ENCODE measurements at regions not wholly inside any gene's neighbourhood (a gene's known extent, or its start where the extent isn't known, plus 50 kb on each side); places are given as distances from the start of the nearest gene placed in this dataset.
A peak's percentile ranks its signal among the peaks of the same experiment; 100 is the strongest.

GRCh38 chr2:67515538-67515937 is 118.4 kb downstream of the ETAA1 start:
- H3K4me2 ChIP-seq (ENCODE audit: control insufficient read depth, extremely low read depth, insufficient read depth, low read depth, low read length), result peak overlapping the region; percentile 37
- no peak overlapping the region for H3K27ac ChIP-seq (ENCODE audit: control insufficient read depth, insufficient read depth, low read length)
- no peaks in the 10 kb centered on the region for H3K9me1 ChIP-seq (ENCODE audit: control insufficient read depth, extremely low read depth, insufficient read depth, low read length)
- H3K9me3 ChIP-seq (ENCODE audit: control insufficient read depth, low read depth, low read length), result no peaks in the 10 kb centered on the region
- DNase-seq (ENCODE audit: low read depth, low spot score), result no peak
- no peak for FAIRE-seq
- no peak overlapping the region for H3K9ac ChIP-seq (ENCODE audit: control insufficient read depth, extremely low read depth, insufficient read depth, low read length)
- dilution Hi-C loops (cut with MboI; ENCODE audit: extremely low pct_ligation_motif_present, low sequenced_read_pairs), result no loop called here
- H3K27me3 ChIP-seq (ENCODE audit: control insufficient read depth, extremely low read depth, insufficient read depth, low read length), result no peaks in the 10 kb centered on the region
- H3K4me3 ChIP-seq (ENCODE audit: control insufficient read depth in 2 of 3, extremely low read depth in 1 of 3, insufficient read depth in 2 of 3, low read depth in 1 of 3, low read length in 3 of 3), result no peak overlapping the region
- no peaks in the 10 kb centered on the region for H4K20me1 ChIP-seq (ENCODE audit: control insufficient read depth, extremely low read depth, insufficient read depth, low read length)
- no peak overlapping the region for H2AFZ ChIP-seq (ENCODE audit: control insufficient read depth, low read length)
- H3K4me1 ChIP-seq (ENCODE audit: control insufficient read depth, extremely low read depth, insufficient read depth, low read length), result peaks cover 13% of the 10 kb centered on the region
- no peaks in the 10 kb centered on the region for H3K79me2 ChIP-seq (ENCODE audit: control insufficient read depth, insufficient read depth, low read length)
- no peak for TF ChIP-seq CTCF (optimal IDR thresholded peaks at IDR 0.05 in 1 of 3, IDR thresholded peaks at IDR 0.05 in 1 of 3, conservative IDR thresholded peaks at IDR 0.05 in 1 of 3; ENCODE audit: extremely low read depth in 1 of 3, insufficient read depth in 2 of 3, low read length in 3 of 3)
- TF ChIP-seq EZH2 (IDR thresholded peaks at IDR 0.05; ENCODE audit: low read length), result no peak
- no peaks in the 10 kb centered on the region for H3K36me3 ChIP-seq (ENCODE audit: control insufficient read depth in 2 of 2, extremely low read depth in 1 of 2, insufficient read depth in 2 of 2, low read length in 2 of 2)

- no peaks in the 10 kb centered on the region for H3K9me3 ChIP-seq (ENCODE audit: control insufficient read depth, low read depth, low read length)
- no peaks in the 10 kb centered on the region for H3K79me2 ChIP-seq (ENCODE audit: control insufficient read depth, insufficient read depth, low read length)
- DNase-seq (ENCODE audit: low read depth, low spot score), result no peak
- H3K4me1 ChIP-seq (ENCODE audit: control insufficient read depth, extremely low read depth, insufficient read depth, low read length), result peaks cover 13% of the 10 kb centered on the region
- H3K9me1 ChIP-seq (ENCODE audit: control insufficient read depth, extremely low read depth, insufficient read depth, low read length), result no peaks in the 10 kb centered on the region
- H3K36me3 ChIP-seq (ENCODE audit: control insufficient read depth in 2 of 2, extremely low read depth in 1 of 2, insufficient read depth in 2 of 2, low read length in 2 of 2), result no peaks in the 10 kb centered on the region
- no peak overlapping the region for H3K27ac ChIP-seq (ENCODE audit: control insufficient read depth, insufficient read depth, low read length)
- no peak for FAIRE-seq
- no peak overlapping the region for H2AFZ ChIP-seq (ENCODE audit: control insufficient read depth, low read length)
- no peaks in the 10 kb centered on the region for H3K27me3 ChIP-seq (ENCODE audit: control insufficient read depth, extremely low read depth, insufficient read depth, low read length)
- no peak overlapping the region for H3K9ac ChIP-seq (ENCODE audit: control insufficient read depth, extremely low read depth, insufficient read depth, low read length)
- H3K4me2 ChIP-seq (ENCODE audit: control insufficient read depth, extremely low read depth, insufficient read depth, low read depth, low read length), result peak overlapping the region; percentile 37
- no peaks in the 10 kb centered on the region for H4K20me1 ChIP-seq (ENCODE audit: control insufficient read depth, extremely low read depth, insufficient read depth, low read length)
- dilution Hi-C loops (cut with MboI; ENCODE audit: extremely low pct_ligation_motif_present, low sequenced_read_pairs), result no loop called here
- H3K4me3 ChIP-seq (ENCODE audit: control insufficient read depth in 2 of 3, extremely low read depth in 1 of 3, insufficient read depth in 2 of 3, low read depth in 1 of 3, low read length in 3 of 3), result no peak overlapping the region
- no peak for TF ChIP-seq EZH2 (IDR thresholded peaks at IDR 0.05; ENCODE audit: low read length)
- TF ChIP-seq CTCF (optimal IDR thresholded peaks at IDR 0.05 in 1 of 3, IDR thresholded peaks at IDR 0.05 in 1 of 3, conservative IDR thresholded peaks at IDR 0.05 in 1 of 3; ENCODE audit: extremely low read depth in 1 of 3, insufficient read depth in 2 of 3, low read length in 3 of 3), result no peak
Observed at GRCh38 chr2:67516362-67516761, 119.2 kb downstream of the ETAA1 start.
